ENCODE measurements at regions not wholly inside any gene's neighbourhood (a gene's known extent, or its start where the extent isn't known, plus 50 kb on each side); places are given as distances from the start of the nearest gene placed in this dataset.

- no peak for FAIRE-seq
- Histone ChIP-seq H3K36me3 (ENCODE audit: control insufficient read depth in 2 of 4, insufficient read depth in 4 of 4, low read length in 3 of 4) (no peaks in the 10 kb centered on the region), H3K27ac (ENCODE audit: low read depth, low read length) (no peak overlapping the region), H2BK20ac (ENCODE audit: low read length) (no peak overlapping the region), H3K4ac (replicated peaks; ENCODE audit: insufficient read length, low read depth, low read length) (no peak overlapping the region), H3K18ac (ENCODE audit: extremely low read depth, low read length) (no peak overlapping the region), H4K20me1 (replicated peaks in 1 of 2; ENCODE audit: control insufficient read depth in 1 of 2, insufficient read depth in 2 of 2, low read length in 2 of 2) (no peaks in the 10 kb centered on the region), H2AFZ (ENCODE audit: low read length) (no peak overlapping the region), H3K9me3 (ENCODE audit: insufficient read depth in 2 of 2, low read depth in 1 of 2, low read length in 1 of 2) (no peaks in the 10 kb centered on the region), H3K4me3 (ENCODE audit: extremely low read depth in 1 of 4, insufficient read depth in 2 of 4, low read depth in 3 of 4, low read length in 4 of 4) (no peak overlapping the region), H3K4me2 (ENCODE audit: insufficient read depth in 1 of 2, low read depth in 2 of 2, low read length in 2 of 2) (no peak overlapping the region), H2AK5ac (ENCODE audit: low read depth, low read length) (no peak overlapping the region), H3K23me2 (ENCODE audit: low read depth, low read length) (no peaks in the 10 kb centered on the region), H3K4me1 (replicated peaks in 1 of 4; ENCODE audit: control insufficient read depth in 3 of 4, insufficient read depth in 4 of 4, low read length in 3 of 4) (peaks cover 0 to 9% (median 4%) of the 10 kb centered on the region in 4 experiments; a peak in 5 of 7 replicates), H3K56ac (replicated peaks; ENCODE audit: insufficient read length, low read depth, low read length) (no peak overlapping the region), H2BK12ac (ENCODE audit: low read depth, low read length) (no peak overlapping the region), H3K14ac (ENCODE audit: insufficient read length) (no peak overlapping the region), H4K5ac (ENCODE audit: insufficient read length, low read depth, low read length) (no peak overlapping the region), H4K91ac (replicated peaks; ENCODE audit: insufficient read length, low read length) (no peak overlapping the region), H3K9ac (replicated peaks in 1 of 4; ENCODE audit: extremely low read depth in 1 of 4, low read depth in 3 of 4, low read length in 3 of 4) (no peak overlapping the region), H2BK5ac (ENCODE audit: low read depth, low read length) (no peak overlapping the region), H3K23ac (ENCODE audit: insufficient read length) (no peak overlapping the region), H3K79me1 (ENCODE audit: low read depth, low read length) (no peaks in the 10 kb centered on the region), H2BK15ac (ENCODE audit: low read length) (no peak overlapping the region), H4K8ac (ENCODE audit: extremely low read depth, insufficient read depth, low read length) (no peak overlapping the region), H3K79me2 (ENCODE audit: control insufficient read depth in 1 of 2, insufficient read depth in 2 of 2, low read length in 2 of 2) (no peaks in the 10 kb centered on the region), H3K27me3 (replicated peaks in 1 of 4; ENCODE audit: control insufficient read depth in 3 of 4, extremely low read depth in 1 of 4, insufficient read depth in 3 of 4, low read length in 3 of 4) (no peaks in the 10 kb centered on the region), H2BK120ac (replicated peaks; ENCODE audit: low read depth, low read length) (no peak overlapping the region)
- DNase-seq (ENCODE audit: low read depth in 1 of 2, low spot score in 2 of 2): no peak
- TF ChIP-seq CBX5 (IDR thresholded peaks at IDR 0.05; ENCODE audit: low read depth, low read length): no peak
- WGBS, 2 experiments (ENCODE audit: extremely low coverage in 1 of 2, insufficient coverage in 1 of 2, insufficient read length in 1 of 2, insufficient replicate concordance in 2 of 2, low coverage in 1 of 2, low lambda C conversion rate in 2 of 2, missing lambda C conversion rate in 1 of 2): 95% methylated on average over 1 of the region's 1 CpG; no CpG with 5 or more reads in 1 of the 2 experiments
- CTCF ChIA-PET (ENCODE audit: partially characterized antibody): interaction anchor here (0.7 to 1.7 kb wide), 2 partner anchors 10 to 214 kb away, joined by 3 to 5 read pairs; no protein-coding TSS in a partner anchor
- POLR2A ChIA-PET (ENCODE audit: partially characterized antibody): no interaction called here
These were observed 403.7 kb upstream of the SPRED2 start for GRCh38 chr2:65835975-65836549.
